GM21723 (cell line): ENCODE measurements at regions not wholly inside any gene's neighbourhood (a gene's known extent, or its start where the extent isn't known, plus 50 kb on each side); places are given as distances from the start of the nearest gene placed in this dataset.
"Not testable (repeated sequence)": the region's sequence is repeated elsewhere in the genome, so short reads cannot be mapped to it uniquely, and the experiment has no call there.

Source experiments
- ATAC-seq: cut with Tn5 transposase; IDR thresholded peaks from one replicate; pipeline ENCODE4 v1.9.1; 2021; ENCODE audit warnings: mild to moderate bottlenecking, moderate library complexity; ENCODE audit not compliant: unreplicated experiment

DNA sequence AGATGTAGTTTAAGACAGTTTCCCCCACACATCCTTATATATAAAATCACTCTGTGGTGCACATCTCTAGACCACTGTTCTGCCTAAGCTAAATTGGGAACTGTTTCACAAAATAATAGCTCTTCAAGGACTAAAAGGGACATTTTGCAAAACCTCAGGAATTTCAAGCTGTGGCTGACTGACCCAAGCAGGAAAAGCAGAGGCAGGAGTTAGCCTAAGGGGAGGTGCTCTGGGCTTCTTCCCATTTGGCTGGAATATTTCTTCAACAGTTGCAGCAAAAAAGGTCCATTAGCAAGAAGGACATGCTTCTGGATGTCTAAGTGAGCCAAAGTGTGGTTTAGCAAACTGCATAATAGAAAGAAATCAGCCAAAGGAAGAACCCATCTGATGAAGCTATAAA lies 551.2 kb upstream of the ANKRD30A start:
- ATAC-seq: no peak

DNA sequence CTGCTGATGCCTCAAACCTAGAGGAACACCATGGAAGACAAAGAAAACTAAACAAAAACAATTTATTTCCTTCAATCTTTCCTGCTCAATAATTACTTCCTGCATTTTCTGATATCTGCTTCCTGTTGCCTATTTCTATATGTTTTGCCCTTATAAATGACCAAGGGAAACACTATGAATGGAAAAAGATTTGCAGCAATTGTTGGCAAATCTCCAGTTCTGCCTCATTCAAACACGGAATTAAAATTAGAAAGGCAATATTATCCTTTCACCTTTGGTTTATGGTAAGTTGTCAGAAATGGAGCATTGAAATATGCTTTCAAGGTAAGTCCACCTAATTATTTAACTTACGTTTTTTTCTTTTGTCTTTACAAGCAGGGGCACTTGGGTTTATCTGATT lies 552.2 kb upstream of the ANKRD30A start:
- no peak for ATAC-seq

DNA sequence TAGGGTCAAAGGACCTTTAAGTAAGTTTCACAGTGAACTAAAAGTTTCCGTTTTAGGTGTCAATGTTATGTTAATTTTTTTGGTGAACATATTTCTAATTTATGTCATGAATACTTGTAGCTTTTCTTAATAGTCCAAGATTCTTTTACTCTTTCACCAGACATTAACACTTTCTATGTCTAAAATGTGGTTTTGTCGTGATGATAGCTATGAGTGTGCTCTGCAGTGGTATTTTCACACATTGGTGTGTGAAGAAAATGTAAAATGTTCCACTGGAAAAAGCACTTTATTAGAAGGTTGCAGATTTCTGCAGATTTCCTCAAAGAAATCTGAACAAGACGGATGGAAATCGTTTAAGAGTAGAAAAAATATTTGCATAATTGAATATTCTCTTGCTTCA lies 561.0 kb upstream of the ANKRD30A start:
- ATAC-seq: no peak

DNA sequence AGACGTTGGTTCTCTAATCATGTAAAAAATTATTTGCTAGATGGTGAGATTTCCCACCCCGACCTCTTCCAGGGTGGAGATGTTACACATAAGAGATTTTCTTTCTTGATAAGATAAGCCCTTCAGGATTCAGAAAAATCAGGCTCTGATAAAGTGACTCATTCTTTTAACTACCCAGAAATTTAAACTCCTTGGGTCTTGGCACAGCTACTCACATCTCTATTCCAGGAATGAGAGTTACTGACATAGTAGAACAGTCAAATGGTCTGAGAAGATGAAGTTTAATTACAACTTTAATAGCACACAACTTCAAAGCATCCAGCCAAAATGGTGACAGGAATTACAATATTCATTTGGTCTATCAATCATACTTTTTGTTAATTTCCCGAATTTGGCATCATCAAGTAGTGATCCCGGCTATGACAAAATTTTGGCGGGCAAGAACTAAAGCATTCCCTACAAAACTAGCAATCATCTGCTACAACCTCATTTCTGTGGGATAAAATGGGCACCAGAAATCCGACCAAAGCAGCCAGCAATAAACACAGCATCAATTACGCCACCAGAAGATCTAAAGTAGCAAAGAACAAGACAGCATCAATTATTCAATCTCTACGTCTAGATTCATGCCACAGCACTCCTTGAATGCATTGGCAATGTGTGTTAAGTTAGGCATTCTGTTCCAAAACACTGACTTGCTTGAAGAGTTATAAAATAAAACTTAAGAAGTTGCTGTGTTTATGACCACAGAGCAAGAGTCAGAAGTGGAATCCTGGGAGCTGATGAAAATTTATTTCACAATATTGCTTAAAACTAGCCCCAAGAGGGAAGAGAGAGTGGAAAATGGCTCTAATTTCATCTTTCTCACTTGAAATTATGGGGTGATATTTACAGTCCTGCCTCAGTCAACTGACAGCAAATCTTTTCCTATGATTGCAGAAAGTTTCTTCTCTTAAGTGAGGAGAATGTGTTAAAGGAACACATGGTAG lies 565.7 kb upstream of the ANKRD30A start:
- no peak for ATAC-seq

DNA sequence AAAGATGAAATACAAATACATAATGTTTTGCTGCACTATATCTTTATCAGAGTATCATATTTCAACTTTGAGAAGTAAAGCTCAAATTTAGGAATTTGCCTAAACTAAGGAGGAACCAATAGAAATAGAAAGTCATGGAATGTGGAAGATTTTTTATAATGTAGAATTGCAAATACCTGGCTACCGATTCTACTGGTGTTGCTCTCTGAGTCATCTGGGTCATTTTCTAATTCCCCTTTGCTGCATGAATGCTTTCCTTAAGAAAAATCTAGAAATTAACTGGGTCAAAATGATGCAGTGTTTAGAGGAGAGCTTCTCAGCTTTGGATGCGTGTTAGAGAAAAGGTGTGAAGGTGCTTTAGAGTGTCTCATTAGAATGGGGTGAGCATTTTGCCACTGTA lies 568.9 kb upstream of the ANKRD30A start:
- ATAC-seq: no peak

DNA sequence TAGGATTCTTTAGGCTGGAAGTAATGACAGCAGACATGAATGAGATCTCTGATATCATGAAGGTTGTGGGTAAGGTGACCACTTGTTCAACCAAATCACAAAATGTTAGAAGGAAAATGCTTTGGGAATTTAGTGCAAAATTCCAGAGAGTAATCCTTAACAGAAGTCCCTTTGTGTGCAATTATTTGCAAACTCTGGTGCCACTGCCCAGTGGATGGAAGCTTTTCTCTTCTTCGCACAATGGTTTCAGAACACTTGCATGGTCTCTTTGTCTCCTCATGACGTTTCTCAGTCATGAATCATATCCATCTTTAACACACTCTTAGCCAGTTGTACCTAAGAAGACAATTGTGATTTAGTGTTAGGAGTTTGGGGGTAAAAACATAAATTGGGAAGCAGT lies 570.4 kb upstream of the ANKRD30A start:
- no peak for ATAC-seq

DNA sequence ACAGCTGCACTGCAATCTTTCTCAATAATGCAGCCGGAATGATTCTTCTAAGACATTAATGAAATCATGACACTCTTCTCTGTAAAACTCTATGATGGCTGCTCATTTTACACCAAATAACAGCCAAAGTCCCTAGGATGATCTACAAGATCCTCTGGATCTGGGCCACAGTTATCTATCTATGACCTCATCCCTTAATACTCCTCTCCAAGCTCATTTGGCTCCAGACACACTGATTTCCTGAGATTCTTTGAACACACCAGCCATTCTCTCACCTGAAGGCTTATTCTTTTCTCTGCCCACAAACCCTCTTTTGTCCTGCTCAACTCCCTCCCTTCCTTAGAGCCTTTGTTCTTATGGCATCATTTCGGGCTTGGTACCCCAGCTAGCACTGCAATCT lies 577.4 kb upstream of the ANKRD30A start:
- ATAC-seq: no peak

DNA sequence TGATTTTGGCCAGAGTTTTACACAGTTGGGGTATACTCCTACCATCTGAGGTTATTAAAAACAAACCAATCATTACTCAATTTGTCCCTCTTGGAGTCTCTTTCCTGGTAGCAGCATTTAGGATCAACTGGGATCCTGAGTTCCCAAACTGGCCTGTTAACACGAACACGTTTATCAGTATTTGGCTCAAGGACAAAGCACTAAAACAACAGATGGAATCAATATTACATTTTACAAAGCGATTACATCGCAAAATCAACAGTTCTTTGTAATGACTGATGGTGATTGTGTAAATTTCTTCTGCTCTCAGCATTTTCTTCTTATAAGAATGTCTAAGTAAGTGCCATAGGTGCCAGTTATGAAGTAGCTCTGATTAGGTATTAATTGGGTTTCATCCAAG lies 582.9 kb upstream of the ANKRD30A start:
- no peak for ATAC-seq

DNA sequence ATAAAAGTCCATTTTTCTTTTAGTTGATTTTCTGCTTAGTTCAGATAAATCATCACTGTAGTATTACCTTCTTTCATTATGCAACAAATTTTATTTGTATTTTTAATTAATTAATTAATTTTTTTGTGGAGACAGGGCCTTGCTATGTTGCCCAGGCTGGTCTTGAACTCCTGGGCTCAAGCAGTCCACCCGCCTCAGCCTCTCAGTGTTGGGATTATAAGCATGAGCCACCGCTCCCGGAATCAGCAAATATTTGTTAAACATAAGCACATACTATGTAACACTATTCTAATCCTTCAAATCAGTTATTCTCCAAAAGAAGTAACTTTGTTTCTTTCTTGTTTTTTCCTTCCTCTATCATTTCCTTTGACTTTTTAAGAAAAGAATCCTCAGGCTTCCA lies 584.8 kb upstream of the ANKRD30A start:
- ATAC-seq: no peak

DNA sequence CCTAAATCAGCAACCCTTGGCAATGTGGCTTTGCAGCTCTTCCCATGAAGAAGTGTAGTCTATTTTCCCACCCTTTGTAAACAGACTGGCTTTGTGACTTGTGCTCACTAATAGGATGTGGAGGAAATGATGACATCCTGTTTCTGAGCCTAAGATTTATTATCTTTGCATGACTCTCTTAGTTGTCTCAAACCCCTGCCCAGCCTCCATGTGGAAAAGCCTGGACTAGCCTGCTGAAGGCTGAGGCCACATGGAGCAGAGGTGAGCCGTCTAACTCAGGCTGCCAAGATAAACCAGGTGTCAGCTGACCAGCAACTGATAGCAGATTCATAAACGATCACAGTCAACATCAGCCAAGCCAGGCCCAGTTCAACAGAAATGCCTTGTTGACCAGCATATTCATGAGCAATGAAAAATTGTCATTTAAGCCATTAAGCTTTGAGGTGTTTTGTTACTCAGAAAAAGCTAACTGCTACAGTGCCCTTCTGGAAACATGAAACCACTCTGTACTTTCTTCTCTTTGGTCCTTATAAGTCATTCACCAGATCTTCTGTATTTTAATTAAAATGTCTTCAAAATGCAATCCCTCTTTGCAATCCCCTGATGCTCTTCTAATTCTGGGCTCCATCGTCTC lies 586.3 kb upstream of the ANKRD30A start:
- ATAC-seq: no peak

DNA sequence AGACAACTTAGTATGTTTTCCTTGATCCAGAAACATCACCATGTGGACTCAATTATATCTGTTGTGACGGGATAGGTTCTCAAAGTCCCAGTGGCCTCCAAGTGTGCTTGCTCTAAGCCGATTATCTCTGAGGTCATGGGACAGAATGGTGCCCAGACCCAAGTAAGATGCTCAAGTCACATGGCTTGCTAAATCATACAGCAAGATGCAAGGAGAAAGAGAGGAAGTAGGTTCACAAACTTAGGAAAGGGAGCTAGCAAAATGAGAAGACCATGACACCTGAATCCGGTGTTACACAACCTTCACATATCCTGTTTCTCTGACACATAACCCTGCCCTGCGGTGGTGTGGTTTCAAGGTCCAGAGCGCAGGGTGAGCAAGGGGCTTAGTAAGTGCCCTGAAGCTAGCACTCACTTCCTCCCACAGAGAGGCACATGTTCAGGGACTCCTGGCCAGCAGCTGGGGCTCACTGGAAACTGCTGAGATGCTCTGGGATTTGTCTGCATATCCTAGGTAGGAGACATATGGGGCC lies 590.9 kb upstream of the ANKRD30A start:
- peak; percentile 97 for ATAC-seq

DNA sequence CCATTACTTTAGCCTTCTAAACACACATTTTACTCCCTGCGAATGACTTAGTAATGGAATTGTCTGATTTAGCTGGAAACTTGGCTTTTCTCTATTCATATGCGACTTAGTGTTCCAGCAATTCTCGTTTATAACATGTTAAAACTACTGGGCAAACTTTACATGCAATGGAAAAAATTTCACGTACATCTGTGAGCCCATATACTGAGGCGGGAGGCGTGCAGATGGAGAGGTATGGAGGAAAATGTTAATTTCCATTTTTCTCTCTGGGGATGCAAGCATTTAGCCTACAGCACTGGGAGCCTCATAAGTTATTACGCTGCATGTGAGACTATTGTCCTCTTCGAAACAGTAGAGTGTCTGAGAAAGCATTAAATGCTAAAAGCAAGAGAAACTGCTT lies 591.5 kb upstream of the ANKRD30A start:
- ATAC-seq: no peak

DNA sequence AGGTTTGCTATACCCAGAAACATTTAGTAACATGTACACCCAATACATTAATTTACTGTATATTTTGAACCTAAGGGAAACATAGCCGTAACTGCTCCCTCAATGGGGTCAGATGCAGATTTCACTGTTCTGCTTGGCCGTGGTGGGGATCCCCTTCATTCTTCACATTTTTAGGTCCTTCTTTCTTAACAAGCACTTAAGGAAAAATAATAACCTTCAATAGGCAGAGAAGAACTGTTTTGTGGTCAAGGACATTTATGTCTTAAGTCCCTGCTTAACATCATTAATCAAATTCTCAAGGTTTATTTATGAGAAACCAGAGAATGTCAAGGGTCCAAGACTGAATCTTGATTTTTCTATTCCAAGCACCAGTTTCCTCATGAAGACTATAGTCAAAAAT lies 592.1 kb upstream of the ANKRD30A start:
- ATAC-seq: no peak

DNA sequence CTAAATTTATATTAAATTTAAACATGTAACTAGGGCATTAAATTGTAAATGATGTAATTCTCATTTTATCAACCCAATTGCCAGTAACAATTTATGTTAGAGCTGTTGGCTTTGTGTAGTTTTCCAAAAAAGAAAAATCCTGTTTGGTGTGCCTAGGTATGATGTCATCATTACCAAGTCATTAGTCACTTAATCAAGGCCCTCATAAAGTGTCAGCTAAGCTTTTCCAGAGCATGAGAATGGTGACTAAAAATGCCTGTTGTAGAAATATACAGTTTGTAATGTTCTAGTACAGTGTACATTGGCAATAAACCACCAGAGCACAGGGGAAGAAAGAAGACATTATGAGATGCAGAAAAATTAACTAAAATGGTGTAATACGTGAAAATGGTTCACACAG lies 593.8 kb upstream of the ANKRD30A start:
- ATAC-seq: no peak

DNA sequence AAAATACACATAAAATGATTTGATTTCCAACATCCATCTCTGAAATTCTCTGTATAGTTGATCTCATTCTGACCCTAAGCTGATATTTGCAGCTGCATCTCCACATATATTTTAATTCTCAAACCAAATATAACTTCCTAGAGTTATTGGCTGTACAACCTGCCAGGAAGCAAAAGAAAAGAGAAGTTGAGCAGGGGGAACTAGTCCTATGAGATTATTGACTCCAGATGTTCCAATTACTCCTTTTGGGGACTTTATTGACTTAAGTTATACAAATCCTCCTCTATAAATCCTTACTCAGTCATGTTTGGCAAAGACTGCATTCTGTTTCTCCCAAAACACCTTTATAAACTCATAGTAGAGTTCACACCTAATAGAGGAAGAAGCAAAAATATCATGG lies 599.4 kb upstream of the ANKRD30A start:
- no peak for ATAC-seq

DNA sequence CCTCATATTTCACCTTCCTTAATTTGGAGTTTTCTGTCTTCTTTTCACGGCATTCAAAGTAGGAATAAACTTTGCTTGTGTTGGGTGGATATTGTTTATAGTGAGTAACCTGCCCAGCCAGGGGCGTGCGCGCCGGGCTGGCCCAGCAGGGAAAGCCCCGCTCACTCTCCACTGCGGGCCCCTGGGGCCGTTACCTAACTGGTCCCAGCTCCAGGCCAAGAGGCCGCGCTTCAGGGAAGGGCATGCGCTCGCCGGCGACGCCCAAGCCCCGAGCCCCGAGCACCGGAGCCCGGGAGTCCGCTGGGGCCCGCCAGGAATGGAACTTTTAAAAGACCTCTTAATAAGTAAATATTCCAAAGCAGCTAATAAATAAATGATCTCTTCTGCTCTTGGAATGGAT lies 601.3 kb upstream of the ANKRD30A start:
- ATAC-seq: not testable (repeated sequence)

DNA sequence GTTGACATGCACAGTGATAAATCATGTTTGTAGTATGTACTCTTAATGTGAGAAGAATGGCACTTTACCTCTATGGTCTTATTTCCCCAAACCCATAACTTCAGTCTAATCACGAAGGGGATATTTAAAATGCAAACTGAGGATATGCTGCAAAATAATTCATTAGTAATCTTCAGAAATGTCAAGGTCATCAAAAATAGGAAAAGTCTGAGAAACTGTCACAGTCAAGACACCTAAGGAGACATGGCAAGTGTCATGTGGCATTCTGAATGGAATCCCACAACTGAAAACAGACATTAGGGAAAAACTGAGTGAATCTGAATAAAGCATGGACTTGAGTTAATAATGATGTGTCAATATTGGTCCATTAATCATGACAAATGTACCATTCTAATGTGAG lies 605.5 kb upstream of the ANKRD30A start:
- no peak for ATAC-seq

DNA sequence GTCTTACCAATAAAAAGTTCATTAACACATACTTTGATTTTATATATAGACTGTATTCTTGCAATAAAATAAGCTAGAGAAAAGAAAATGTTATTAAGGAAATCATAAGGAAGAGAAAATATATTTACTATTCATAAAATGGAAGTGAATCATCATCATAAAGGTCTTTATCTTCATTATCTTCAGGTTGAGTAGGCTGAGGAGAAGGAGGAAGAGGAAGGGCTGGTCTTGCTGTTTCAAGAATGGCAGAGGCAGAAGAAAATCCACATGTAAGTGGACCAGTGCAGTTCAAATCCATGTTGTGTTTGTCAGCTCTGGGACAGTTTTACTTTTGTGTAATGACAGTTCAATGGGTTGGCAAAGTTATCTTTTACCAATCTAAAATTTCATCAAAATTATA lies 609.1 kb upstream of the ANKRD30A start:
- no peak for ATAC-seq

DNA sequence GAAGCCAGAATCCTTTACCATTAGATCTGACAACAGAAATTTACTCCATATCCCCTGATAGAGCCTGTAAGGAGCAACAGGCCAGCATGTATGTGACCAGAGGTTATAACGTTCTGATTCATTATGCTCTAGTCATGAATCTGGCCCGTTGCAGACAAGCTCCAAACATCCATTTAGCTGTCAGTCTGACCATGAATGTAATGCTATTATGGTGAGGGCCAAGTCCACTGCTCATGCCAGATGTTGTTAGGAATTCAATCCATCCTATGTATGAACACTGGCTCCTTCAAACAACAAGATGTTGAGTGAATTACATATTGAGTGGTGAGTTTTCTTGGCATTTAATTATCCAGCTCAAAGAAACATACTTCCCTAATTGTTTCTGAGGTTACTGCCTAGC lies 610.1 kb upstream of the ANKRD30A start:
- ATAC-seq: no peak

DNA sequence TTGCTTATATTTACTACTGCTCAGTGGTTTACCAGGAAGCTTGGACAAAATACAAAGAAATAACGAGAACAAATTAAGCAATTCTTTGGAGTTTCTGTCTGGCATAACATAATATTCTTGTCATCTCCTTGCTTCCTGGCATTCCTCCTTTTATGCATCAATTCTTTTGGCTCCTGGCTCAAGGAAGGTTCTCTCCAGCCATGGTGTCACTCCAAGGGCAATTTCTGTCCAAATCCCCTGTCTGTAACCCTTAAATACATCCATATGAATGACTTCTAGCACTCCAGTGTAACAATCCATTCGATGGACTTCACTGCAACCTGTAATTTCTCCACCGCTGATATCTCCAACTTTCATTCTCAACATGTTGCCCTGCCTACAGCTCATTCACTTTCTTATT lies 617.7 kb upstream of the ANKRD30A start:
- no peak for ATAC-seq

DNA sequence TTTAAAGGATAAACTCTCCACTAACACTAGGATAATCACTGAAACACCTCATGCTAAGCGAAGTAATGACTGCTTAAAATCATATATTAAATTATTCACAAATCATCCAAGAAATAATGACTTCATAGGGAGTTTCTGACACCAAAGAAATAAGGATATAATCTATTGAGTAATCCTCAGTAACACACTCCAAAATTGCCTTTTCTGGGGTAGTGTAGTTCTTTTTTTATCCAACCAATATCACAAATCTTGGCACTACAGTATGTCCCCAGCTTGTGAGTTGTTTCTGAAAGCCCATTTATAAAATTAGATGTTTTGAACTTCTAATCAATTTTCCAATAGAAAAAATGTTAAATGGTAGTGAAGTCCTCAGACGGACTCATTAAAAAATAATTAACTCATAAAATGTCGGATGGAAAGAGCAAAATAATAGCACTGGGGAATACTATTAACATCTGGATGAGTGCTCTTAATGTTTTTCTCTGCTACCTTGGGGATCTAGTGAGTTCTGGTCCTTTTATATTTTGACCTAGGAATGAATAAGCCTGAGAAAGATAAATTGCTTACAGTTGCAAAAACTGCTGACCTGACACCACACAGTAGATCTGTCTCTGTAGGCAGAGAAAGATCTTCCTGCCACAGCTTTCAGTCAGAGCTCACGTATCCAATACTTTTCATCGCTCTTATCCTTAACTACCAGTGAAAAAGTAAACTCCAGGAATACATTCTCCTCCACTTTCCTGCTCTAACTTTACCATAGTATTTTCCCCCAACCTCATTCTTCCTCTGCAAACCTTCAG lies 618.5 kb upstream of the ANKRD30A start:
- ATAC-seq: no peak
